ENCODE measurements at regions not wholly inside any gene's neighbourhood (a gene's known extent, or its start where the extent isn't known, plus 50 kb on each side); places are given as distances from the start of the nearest gene placed in this dataset.

DNA sequence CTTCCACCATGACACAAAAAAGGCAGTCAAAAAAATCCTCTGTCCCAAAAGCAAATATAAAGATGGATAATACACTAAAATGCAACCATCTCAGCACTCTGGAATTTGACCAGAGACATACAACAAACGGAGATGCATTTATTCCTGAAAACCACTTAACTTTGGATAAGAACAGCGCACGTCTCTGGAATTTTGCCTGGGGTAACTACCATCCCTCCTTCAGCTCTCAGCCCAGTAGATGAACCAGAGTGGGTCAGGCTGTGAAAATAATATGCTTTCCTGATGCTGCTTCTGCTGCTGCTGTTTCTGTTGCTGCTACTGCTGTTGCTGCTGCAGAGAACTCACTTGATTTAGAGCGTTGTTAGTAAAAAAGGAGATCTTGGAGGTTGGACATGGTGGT, 133.8 kb upstream of the ACVR2A start:
- H3K27ac ChIP-seq, result no peak overlapping the region
- H3K36me3 ChIP-seq (replicated peaks), result no peaks in the 10 kb centered on the region
- no peaks in the 10 kb centered on the region for H3K27me3 ChIP-seq (replicated peaks)
- no peak overlapping the region for H3K4me3 ChIP-seq (ENCODE audit: low read depth, low read length)
- no peak for DNase-seq
- in situ Hi-C loops (cut with HindIII; ENCODE audit: low pct_ligation_motif_present, low sequenced_read_pairs), result no loop called here
- TF ChIP-seq, protein P1, sequence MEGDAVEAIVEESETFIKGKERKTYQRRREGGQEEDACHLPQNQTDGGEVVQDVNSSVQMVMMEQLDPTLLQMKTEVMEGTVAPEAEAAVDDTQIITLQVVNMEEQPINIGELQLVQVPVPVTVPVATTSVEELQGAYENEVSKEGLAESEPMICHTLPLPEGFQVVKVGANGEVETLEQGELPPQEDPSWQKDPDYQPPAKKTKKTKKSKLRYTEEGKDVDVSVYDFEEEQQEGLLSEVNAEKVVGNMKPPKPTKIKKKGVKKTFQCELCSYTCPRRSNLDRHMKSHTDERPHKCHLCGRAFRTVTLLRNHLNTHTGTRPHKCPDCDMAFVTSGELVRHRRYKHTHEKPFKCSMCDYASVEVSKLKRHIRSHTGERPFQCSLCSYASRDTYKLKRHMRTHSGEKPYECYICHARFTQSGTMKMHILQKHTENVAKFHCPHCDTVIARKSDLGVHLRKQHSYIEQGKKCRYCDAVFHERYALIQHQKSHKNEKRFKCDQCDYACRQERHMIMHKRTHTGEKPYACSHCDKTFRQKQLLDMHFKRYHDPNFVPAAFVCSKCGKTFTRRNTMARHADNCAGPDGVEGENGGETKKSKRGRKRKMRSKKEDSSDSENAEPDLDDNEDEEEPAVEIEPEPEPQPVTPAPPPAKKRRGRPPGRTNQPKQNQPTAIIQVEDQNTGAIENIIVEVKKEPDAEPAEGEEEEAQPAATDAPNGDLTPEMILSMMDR (IDR thresholded peaks at IDR 0.05; ENCODE audit: low read depth, low read length, missing control alignments), result no peak

DNA sequence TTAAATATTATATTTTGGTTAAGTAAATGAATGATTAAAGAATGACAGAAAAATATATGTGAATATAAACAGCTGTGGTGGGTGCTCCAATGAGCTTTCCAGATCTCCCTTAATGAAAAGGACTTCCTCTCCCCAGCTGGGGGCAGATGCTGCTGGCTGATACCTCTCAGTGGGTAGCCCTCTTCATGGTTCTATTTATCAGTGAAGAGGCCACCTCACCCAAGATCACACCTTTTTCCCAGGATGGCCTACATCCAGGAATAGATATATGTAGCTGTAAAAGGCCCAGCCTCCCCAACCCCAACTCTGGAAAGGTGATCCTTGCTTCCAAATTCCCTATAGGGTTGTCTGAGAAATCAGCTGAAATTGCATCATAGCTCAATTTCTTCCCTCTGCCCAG, 135.2 kb upstream of the ACVR2A start:
- Histone ChIP-seq H3K36me3 (replicated peaks) (no peaks in the 10 kb centered on the region), H3K4me3 (ENCODE audit: low read depth, low read length) (no peak overlapping the region), H3K27ac (no peak overlapping the region), H3K27me3 (replicated peaks) (no peaks in the 10 kb centered on the region)
- TF ChIP-seq, protein P1 (IDR thresholded peaks at IDR 0.05; ENCODE audit: low read depth, low read length, missing control alignments), result no peak
- no peak for DNase-seq
- in situ Hi-C loops (cut with HindIII; ENCODE audit: low pct_ligation_motif_present, low sequenced_read_pairs), result no loop called here

DNA sequence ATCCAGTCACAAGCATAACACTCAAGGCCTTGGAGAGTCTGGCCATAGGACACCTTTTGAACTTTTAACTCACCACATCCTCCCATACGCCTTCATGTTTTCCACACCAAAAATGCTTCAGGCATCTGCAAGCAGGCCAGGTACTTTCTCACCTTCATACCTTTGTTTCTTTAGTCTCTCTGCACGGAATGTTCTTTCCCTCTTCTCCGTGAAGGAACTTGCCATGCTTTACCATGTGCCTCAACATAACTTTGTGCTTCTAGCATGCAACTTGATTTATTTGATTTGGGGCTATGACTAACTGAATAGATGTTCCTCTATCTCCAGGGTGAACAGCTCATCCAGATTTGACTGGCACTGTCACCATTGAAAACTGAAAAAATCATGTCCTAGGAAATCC, 141.7 kb upstream of the ACVR2A start:
- TF ChIP-seq, protein P1 (IDR thresholded peaks at IDR 0.05; ENCODE audit: low read depth, low read length, missing control alignments), result no peak
- H3K36me3 ChIP-seq (replicated peaks), result no peaks in the 10 kb centered on the region
- no peaks in the 10 kb centered on the region for H3K27me3 ChIP-seq (replicated peaks)
- H3K27ac ChIP-seq, result no peak overlapping the region
- DNase-seq, result no peak
- H3K4me3 ChIP-seq (ENCODE audit: low read depth, low read length), result no peak overlapping the region
- in situ Hi-C loops (cut with HindIII; ENCODE audit: low pct_ligation_motif_present, low sequenced_read_pairs), result no loop called here

DNA sequence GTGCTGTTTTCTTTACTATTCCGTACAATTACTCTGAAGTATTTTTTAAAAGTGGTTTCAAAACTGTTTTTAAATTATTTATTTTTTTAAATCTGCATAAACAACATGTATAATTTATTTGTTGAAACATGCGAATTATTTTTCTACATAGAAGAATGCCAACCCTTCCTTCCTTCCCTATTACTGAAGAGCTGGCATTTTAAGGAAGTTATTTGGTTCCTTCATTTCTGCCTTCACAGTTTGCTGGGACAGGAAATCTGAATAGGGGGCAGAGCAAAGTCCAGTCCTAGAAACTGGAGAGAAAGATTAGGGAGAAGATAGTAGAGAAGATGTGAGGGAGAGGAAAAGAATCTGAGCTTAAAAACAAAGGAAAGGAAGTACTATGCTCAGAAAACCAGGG, 146.7 kb upstream of the ACVR2A start:
- in situ Hi-C loops (cut with HindIII; ENCODE audit: low pct_ligation_motif_present, low sequenced_read_pairs), result no loop called here
- no peaks in the 10 kb centered on the region for H3K36me3 ChIP-seq (replicated peaks)
- no peak for DNase-seq
- H3K27ac ChIP-seq, result no peak overlapping the region
- H3K27me3 ChIP-seq (replicated peaks), result no peaks in the 10 kb centered on the region
- TF ChIP-seq, protein P1 (IDR thresholded peaks at IDR 0.05; ENCODE audit: low read depth, low read length, missing control alignments), result no peak
- H3K4me3 ChIP-seq (ENCODE audit: low read depth, low read length), result no peak overlapping the region

GRCh38 chr2:147696426-147696825, 148.4 kb upstream of the ACVR2A start:
- in situ Hi-C loops (cut with HindIII; ENCODE audit: low pct_ligation_motif_present, low sequenced_read_pairs), result no loop called here
- TF ChIP-seq, protein P1 (IDR thresholded peaks at IDR 0.05; ENCODE audit: low read depth, low read length, missing control alignments), result no peak
- DNase-seq, result no peak

DNA sequence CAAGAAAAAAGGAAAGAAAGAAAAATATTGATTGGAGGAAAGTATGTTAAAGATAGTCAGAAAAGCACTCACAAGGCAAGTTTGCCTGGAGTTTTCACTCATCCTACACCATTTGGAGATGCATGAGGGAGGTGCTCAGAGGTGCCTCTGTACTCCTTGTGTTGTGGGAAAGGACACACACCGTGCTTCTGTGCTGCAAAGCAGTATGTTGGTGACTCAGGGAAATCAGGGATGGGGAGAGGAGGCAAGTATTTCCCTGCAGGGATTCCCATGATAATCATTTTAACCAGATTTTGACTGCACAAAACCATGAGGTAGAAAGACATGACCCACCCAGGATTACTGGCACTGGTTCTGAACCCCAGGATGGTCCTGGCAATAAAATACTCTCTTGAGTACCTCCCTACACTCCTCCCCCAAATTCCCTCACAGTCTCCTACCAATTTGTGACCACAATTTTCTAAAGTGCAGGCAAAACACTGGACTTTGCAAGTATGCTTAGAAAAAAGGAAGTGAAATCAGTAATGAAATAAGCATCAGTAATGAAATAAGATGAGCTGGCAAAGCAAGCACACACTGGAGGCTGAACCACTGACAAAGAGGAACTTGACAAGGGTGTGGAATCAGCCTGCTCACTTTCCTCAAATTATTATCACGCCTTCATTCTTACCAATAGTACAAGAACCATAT, 155.5 kb upstream of the ACVR2A start:
- TF ChIP-seq, protein P1 (IDR thresholded peaks at IDR 0.05; ENCODE audit: low read depth, low read length, missing control alignments), result no peak
- Histone ChIP-seq H3K36me3 (replicated peaks) (no peaks in the 10 kb centered on the region), H3K27me3 (replicated peaks) (no peaks in the 10 kb centered on the region), H3K4me3 (ENCODE audit: low read depth, low read length) (no peak overlapping the region), H3K27ac (no peak overlapping the region)
- no peak for DNase-seq
- in situ Hi-C loops (cut with HindIII; ENCODE audit: low pct_ligation_motif_present, low sequenced_read_pairs), result no loop called here

More at GRCh38 chr2:147696426-147696825, 148.4 kb upstream of the ACVR2A start:
- Histone ChIP-seq H3K4me3 (ENCODE audit: low read depth, low read length) (no peak overlapping the region), H3K27ac (no peak overlapping the region), H3K36me3 (replicated peaks) (no peaks in the 10 kb centered on the region), H3K27me3 (replicated peaks) (no peaks in the 10 kb centered on the region)
